Neural progenitor cell (in vitro differentiated cells): ENCODE measurements at regions not wholly inside any gene's neighbourhood (a gene's known extent, or its start where the extent isn't known, plus 50 kb on each side); places are given as distances from the start of the nearest gene placed in this dataset.

Source experiments
- DNase-seq: peaks from one replicate; pipeline ENCODE4 v3.0.0-alpha.2; 2016; ENCODE audit warnings: low spot score
- H2AFZ ChIP-seq: fragments of 200-600 bp; sonication (generic); replicated peaks from 2 replicates; pipeline ENCODE4 v1.6.1; 2016; ENCODE audit warnings: antibody characterized with exemption
- H3F3A ChIP-seq: fragments of 200-600 bp; sonication (generic); 2 replicates; pipeline ENCODE4 v1.6.1; 2016; ENCODE audit warnings: antibody characterized with exemption, low read depth
- H3K27ac ChIP-seq: fragments of 200-600 bp; sonication (generic); 2 replicates; pipeline ENCODE4 v1.5.1; 2016; ENCODE audit warnings: mild to moderate bottlenecking
- H3K27me3 ChIP-seq: fragments of 200-600 bp; sonication (generic); 2 replicates; pipeline ENCODE4 v1.6.1; 2016; ENCODE audit warnings: mild to moderate bottlenecking, moderate library complexity
- H3K36me3 ChIP-seq: fragments of 200-600 bp; sonication (generic); 2 replicates; pipeline ENCODE4 v1.5.1; 2016
- H3K4me1 ChIP-seq: fragments of 200-600 bp; sonication (generic); 2 replicates; pipeline ENCODE4 v1.6.1; 2016; ENCODE audit warnings: mixed run types
- H3K4me2 ChIP-seq: fragments of 200-600 bp; sonication (generic); 2 replicates; pipeline ENCODE4 v1.6.1; 2016
- H3K4me3 ChIP-seq: fragments of 200-600 bp; sonication (generic); 2 replicates; pipeline ENCODE4 v1.5.1; 2016
- H3K79me2 ChIP-seq: fragments of 200-600 bp; sonication (generic); 2 replicates; pipeline ENCODE4 v1.6.1; 2016; ENCODE audit warnings: low read depth
- H3K9ac ChIP-seq: fragments of 200-600 bp; sonication (generic); 2 replicates; pipeline ENCODE4 v1.6.1; 2016
- H3K9me3 ChIP-seq: fragments of 200-600 bp; sonication (generic); 2 replicates; pipeline ENCODE4 v1.5.1; 2016; ENCODE audit warnings: low read depth
- H4K20me1 ChIP-seq: fragments of 200-600 bp; sonication (generic); 2 replicates; pipeline ENCODE4 v1.6.1; 2016; ENCODE audit warnings: low read depth
- H3K27ac Mint-ChIP-seq: 3 replicates; pipeline ENCODE4 v1.8.0; 2021; ENCODE audit warnings: mixed read lengths
- H3K27me3 Mint-ChIP-seq: 2 replicates; pipeline ENCODE4 v1.8.0; 2022; ENCODE audit warnings: low read depth, mild to moderate bottlenecking, inconsistent platforms, moderate library complexity, mixed read lengths; ENCODE audit not compliant: insufficient read depth
- H3K36me3 Mint-ChIP-seq: 3 replicates; pipeline ENCODE4 v1.8.0; 2021; ENCODE audit warnings: mixed read lengths
- H3K4me1 Mint-ChIP-seq: 3 replicates; pipeline ENCODE4 v1.8.0; 2021; ENCODE audit warnings: mixed read lengths
- H3K4me3 Mint-ChIP-seq: 3 replicates; pipeline ENCODE4 v1.8.0; 2021; ENCODE audit warnings: mild to moderate bottlenecking, moderate library complexity, mixed read lengths
- H3K9me3 Mint-ChIP-seq: 3 replicates; pipeline ENCODE4 v1.8.0; 2020; ENCODE audit warnings: mixed read lengths
- EZH2 ChIP-seq: fragments of 200-600 bp; sonication (generic); IDR thresholded peaks from 2 replicates; pipeline ENCODE4 v1.6.1; 2017; ENCODE audit warnings: antibody characterized with exemption, mild to moderate bottlenecking, moderate library complexity
- EZH2phosphoT487 ChIP-seq: fragments of 200-600 bp; sonication (generic); IDR thresholded peaks from 2 replicates; pipeline ENCODE4 v1.6.1; 2017; ENCODE audit warnings: antibody characterized with exemption
- TF ChIP-seq, protein P1 (sequence below): fragments of 200-600 bp; sonication (generic); IDR thresholded peaks from 2 replicates; pipeline ENCODE4 v1.5.1; 2017; ENCODE audit warnings: antibody characterized with exemption, mild to moderate bottlenecking

DNA sequence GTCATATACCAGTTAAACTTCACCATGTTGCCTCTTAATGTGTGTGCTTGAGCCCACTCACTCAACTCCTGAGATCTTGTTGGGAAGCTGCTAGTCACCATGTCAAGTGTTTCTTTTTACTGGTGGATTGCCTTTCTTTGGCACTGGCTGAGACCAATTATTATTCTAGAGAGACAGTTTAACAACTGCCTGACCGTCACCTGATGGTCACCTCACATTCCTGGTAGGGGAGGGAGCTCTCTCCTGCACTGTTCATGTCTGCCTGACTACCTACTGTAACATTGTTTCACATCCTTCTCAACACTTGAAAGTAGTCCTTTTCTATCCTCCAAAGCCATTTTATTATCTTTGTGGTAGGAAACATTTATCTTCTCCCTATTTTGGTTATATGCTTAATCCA, 172.3 kb downstream of the RWDD3 start:
- Histone ChIP-seq H3K9me3 (no peaks in the 10 kb centered on the region), H3K4me3 (no peak overlapping the region), H3K79me2 (no peaks in the 10 kb centered on the region), H3K4me1 (peaks cover 27% of the 10 kb centered on the region), H3F3A (peaks cover 29% of the 10 kb centered on the region), H3K27ac (no peak overlapping the region), H2AFZ (no peak overlapping the region), H4K20me1 (no peaks in the 10 kb centered on the region), H3K4me2 (no peak overlapping the region), H3K36me3 (no peaks in the 10 kb centered on the region), H3K27me3 (no peaks in the 10 kb centered on the region), H3K9ac (no peak overlapping the region)
- TF ChIP-seq, protein P1, sequence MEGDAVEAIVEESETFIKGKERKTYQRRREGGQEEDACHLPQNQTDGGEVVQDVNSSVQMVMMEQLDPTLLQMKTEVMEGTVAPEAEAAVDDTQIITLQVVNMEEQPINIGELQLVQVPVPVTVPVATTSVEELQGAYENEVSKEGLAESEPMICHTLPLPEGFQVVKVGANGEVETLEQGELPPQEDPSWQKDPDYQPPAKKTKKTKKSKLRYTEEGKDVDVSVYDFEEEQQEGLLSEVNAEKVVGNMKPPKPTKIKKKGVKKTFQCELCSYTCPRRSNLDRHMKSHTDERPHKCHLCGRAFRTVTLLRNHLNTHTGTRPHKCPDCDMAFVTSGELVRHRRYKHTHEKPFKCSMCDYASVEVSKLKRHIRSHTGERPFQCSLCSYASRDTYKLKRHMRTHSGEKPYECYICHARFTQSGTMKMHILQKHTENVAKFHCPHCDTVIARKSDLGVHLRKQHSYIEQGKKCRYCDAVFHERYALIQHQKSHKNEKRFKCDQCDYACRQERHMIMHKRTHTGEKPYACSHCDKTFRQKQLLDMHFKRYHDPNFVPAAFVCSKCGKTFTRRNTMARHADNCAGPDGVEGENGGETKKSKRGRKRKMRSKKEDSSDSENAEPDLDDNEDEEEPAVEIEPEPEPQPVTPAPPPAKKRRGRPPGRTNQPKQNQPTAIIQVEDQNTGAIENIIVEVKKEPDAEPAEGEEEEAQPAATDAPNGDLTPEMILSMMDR, result no peak
- TF ChIP-seq EZH2phosphoT487 (no peak), EZH2 (no peak)
- DNase-seq, result no peak
- H3K27me3 Mint-ChIP-seq, result peaks cover 7% of the 10 kb centered on the region
- no peaks in the 10 kb centered on the region for H3K36me3 Mint-ChIP-seq
- peaks cover 34% of the 10 kb centered on the region for H3K4me1 Mint-ChIP-seq
- H3K4me3 Mint-ChIP-seq, result no peak overlapping the region
- peaks cover 6% of the 10 kb centered on the region for H3K9me3 Mint-ChIP-seq
- no peak overlapping the region for H3K27ac Mint-ChIP-seq

DNA sequence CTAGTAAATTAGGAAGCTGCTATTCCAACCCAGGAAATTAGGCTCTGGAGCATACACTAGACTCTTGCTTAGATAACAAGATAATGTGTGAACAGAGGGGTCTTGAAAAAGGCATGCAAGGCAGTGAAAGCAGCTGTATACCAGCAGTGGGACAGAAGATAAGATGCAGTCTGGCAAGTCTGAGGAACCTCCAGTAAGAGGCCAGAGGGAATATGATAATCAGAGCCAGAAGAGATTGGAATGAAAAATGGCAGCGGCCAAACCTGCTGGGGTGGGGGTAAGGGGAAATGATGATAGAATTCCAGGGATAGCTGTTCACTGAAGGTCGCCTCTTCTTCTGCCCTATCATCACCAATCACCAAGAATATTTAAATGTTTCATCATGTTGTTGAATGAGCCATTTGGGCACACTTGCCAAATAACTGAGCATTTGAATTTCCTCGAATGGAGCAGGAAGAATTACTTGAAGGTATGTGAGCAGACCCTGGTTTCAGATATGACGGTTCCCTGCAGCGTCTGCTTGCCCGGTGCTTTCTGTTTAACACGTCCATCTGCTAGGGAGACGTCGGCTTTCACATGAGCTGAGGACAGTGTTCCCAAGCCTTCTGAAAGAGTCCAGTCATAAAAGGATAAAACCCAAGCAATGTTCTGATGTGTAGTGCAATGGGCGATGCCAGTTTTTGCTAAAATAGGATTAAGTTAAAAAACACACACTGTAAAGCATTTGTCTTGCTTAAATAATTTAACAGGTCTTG, 173.3 kb downstream of the RWDD3 start:
- peak overlapping the region; percentile 74 for H3K4me3 Mint-ChIP-seq
- peak; percentile 10 for DNase-seq
- H3K36me3 ChIP-seq, result no peaks in the 10 kb centered on the region
- H2AFZ ChIP-seq, result peak overlapping the region; percentile 61
- peak overlapping the region; percentile 60 for H3K27ac Mint-ChIP-seq
- no peaks in the 10 kb centered on the region for H3K79me2 ChIP-seq
- peaks cover 34% of the 10 kb centered on the region for H3K4me1 Mint-ChIP-seq
- no peaks in the 10 kb centered on the region for H3K27me3 ChIP-seq
- H3K27ac ChIP-seq, result peak overlapping the region; percentile 26
- H3K9ac ChIP-seq, result no peak overlapping the region
- peaks cover 7% of the 10 kb centered on the region for H3K27me3 Mint-ChIP-seq
- peaks cover 29% of the 10 kb centered on the region for H3F3A ChIP-seq
- no peaks in the 10 kb centered on the region for H3K36me3 Mint-ChIP-seq
- no peaks in the 10 kb centered on the region for H4K20me1 ChIP-seq
- peak overlapping the region; percentile 65 for H3K4me2 ChIP-seq
- no peak overlapping the region for H3K4me3 ChIP-seq
- H3K9me3 Mint-ChIP-seq, result peaks cover 6% of the 10 kb centered on the region
- no peak for TF ChIP-seq EZH2phosphoT487
- TF ChIP-seq EZH2, result no peak
- TF ChIP-seq, protein P1, result no peak
- peaks cover 27% of the 10 kb centered on the region for H3K4me1 ChIP-seq
- no peaks in the 10 kb centered on the region for H3K9me3 ChIP-seq

DNA sequence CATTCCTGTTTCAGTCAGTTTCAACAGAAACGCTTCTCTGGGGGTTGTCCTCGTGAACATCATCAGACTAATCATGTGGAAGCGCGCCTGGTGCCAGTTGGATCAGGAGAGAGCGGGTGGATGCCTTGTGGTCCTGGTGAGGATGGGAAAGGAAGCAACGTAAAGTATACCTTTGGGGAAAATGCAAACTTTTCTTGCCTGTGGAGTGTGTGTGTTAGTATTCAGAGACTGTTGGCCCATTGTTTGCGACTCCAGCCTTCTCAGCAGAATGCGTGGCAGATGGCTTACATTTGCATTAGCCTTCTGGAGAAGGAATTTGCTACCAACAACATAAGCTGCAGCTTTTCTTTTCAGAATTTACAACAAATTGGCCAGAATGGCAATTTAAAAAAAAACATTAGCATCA, 173.9 kb downstream of the RWDD3 start:
- no peak overlapping the region for H3K9ac ChIP-seq
- H3K36me3 Mint-ChIP-seq, result no peaks in the 10 kb centered on the region
- H3K4me1 Mint-ChIP-seq, result peaks cover 34% of the 10 kb centered on the region
- DNase-seq, result peak; percentile 64
- H3F3A ChIP-seq, result peaks cover 29% of the 10 kb centered on the region
- no peaks in the 10 kb centered on the region for H3K9me3 ChIP-seq
- no peaks in the 10 kb centered on the region for H4K20me1 ChIP-seq
- no peaks in the 10 kb centered on the region for H3K79me2 ChIP-seq
- no peaks in the 10 kb centered on the region for H3K36me3 ChIP-seq
- TF ChIP-seq, protein P1, result no peak
- TF ChIP-seq EZH2, result no peak
- TF ChIP-seq EZH2phosphoT487, result no peak
- H3K27me3 ChIP-seq, result no peaks in the 10 kb centered on the region
- H3K4me3 ChIP-seq, result no peak overlapping the region
- peaks cover 6% of the 10 kb centered on the region for H3K9me3 Mint-ChIP-seq
- H3K27ac Mint-ChIP-seq, result peak overlapping the region; percentile 60
- H3K27me3 Mint-ChIP-seq, result peaks cover 7% of the 10 kb centered on the region
- peak overlapping the region; percentile 65 for H3K4me2 ChIP-seq
- H2AFZ ChIP-seq, result peak overlapping the region; percentile 61
- peak overlapping the region; percentile 74 for H3K4me3 Mint-ChIP-seq
- peaks cover 27% of the 10 kb centered on the region for H3K4me1 ChIP-seq
- peak overlapping the region; percentile 26 for H3K27ac ChIP-seq
